ENCODE measurements at regions not wholly inside any gene's neighbourhood (a gene's known extent, or its start where the extent isn't known, plus 50 kb on each side); places are given as distances from the start of the nearest gene placed in this dataset.
A peak's percentile ranks its signal among the peaks of the same experiment; 100 is the strongest.

DNA sequence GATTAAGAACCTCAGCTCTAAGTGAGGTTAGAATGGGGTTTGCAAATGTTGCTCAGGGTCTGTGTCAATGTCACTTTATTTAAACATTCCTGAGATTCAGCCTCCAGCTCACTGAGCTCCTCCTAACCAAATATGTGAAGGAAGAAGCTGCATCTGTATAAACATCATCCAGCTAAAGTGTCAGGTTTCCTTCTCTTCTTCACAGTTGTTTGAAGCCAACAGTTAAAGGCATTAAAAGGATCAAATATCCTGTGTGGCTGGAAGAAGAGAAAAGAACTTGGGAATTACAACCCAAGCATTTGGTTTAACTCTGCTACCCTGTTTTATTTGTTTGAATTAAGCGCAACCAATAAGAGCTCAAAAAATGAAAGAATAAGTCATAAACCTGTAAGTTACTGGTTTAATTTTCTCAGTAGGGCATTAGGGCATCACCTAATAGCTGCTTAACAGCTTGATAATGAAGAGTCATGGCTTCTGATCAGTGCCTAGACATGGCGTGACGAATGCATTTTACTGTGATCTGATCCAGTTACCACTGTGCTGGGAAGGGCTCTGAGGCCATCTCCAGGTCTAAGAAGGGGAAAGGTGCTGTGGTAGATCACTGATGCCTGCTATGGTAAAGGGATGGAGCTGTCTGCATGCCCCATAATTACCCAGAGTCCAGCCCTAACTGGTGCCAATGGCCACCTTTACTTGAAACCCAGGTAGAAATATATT is 165.7 kb upstream of the TSC22D2 start:
- BruUV-seq (replicated peaks): no TSS peak
- Histone ChIP-seq H3K9me3 (ENCODE audit: low read depth, low read length, poor library complexity, severe bottlenecking) (no peaks in the 10 kb centered on the region), H3K27ac (ENCODE audit: low read depth, low read length, poor library complexity, severe bottlenecking) (no peak overlapping the region), H3K36me3 (ENCODE audit: insufficient read depth, low read length, poor library complexity, severe bottlenecking) (no peaks in the 10 kb centered on the region), H3K27me3 (replicated peaks; ENCODE audit: insufficient read depth, low read depth, low read length, poor library complexity) (no peaks in the 10 kb centered on the region), H3K4me3 (ENCODE audit: low read depth, low read length, poor library complexity, severe bottlenecking) (no peak overlapping the region), H3K4me1 (ENCODE audit: insufficient read depth, low read length, poor library complexity, severe bottlenecking) (peaks cover 13% of the 10 kb centered on the region)
- TF ChIP-seq EZH2 (IDR thresholded peaks at IDR 0.05; ENCODE audit: borderline replicate concordance, low read depth, low read length, poor library complexity, severe bottlenecking): no peak
- TF ChIP-seq, protein P1, sequence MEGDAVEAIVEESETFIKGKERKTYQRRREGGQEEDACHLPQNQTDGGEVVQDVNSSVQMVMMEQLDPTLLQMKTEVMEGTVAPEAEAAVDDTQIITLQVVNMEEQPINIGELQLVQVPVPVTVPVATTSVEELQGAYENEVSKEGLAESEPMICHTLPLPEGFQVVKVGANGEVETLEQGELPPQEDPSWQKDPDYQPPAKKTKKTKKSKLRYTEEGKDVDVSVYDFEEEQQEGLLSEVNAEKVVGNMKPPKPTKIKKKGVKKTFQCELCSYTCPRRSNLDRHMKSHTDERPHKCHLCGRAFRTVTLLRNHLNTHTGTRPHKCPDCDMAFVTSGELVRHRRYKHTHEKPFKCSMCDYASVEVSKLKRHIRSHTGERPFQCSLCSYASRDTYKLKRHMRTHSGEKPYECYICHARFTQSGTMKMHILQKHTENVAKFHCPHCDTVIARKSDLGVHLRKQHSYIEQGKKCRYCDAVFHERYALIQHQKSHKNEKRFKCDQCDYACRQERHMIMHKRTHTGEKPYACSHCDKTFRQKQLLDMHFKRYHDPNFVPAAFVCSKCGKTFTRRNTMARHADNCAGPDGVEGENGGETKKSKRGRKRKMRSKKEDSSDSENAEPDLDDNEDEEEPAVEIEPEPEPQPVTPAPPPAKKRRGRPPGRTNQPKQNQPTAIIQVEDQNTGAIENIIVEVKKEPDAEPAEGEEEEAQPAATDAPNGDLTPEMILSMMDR (conservative IDR thresholded peaks at IDR 0.05; ENCODE audit: low read depth, low read length): no peak
- POLR2A ChIA-PET (ENCODE audit: low non-redundant PET): no interaction called here
- CTCF ChIA-PET: interaction anchor here (0.6 kb wide), 1 partner anchor 251 kb away, joined by 4 read pairs; no protein-coding TSS in a partner anchor
- intact Hi-C loops (cut with micrococcal nuclease; ENCODE audit: unreplicated experiment): loop anchor here (5.0 kb wide), 1 partner anchor 170 kb away; no protein-coding TSS in a partner anchor
- peak; percentile 47 for DNase-seq (ENCODE audit: low spot score)

GRCh38 chr3:150240891-150241290 is 167.2 kb upstream of the TSC22D2 start:
- peaks cover 22% of the 10 kb centered on the region for H3K4me1 ChIP-seq (ENCODE audit: insufficient read depth, low read length, poor library complexity, severe bottlenecking)
- H3K4me3 ChIP-seq (ENCODE audit: low read depth, low read length, poor library complexity, severe bottlenecking): no peak overlapping the region
- no peaks in the 10 kb centered on the region for H3K27me3 ChIP-seq (replicated peaks; ENCODE audit: insufficient read depth, low read depth, low read length, poor library complexity)
- intact Hi-C loops (cut with micrococcal nuclease; ENCODE audit: unreplicated experiment): loop anchor here (5.0 kb wide), 1 partner anchor 171 kb away; no protein-coding TSS in a partner anchor
- H3K27ac ChIP-seq (ENCODE audit: low read depth, low read length, poor library complexity, severe bottlenecking): no peak overlapping the region
- TF ChIP-seq, protein P1 (conservative IDR thresholded peaks at IDR 0.05; ENCODE audit: low read depth, low read length): no peak
- TF ChIP-seq EZH2 (IDR thresholded peaks at IDR 0.05; ENCODE audit: borderline replicate concordance, low read depth, low read length, poor library complexity, severe bottlenecking): no peak
- H3K9me3 ChIP-seq (ENCODE audit: low read depth, low read length, poor library complexity, severe bottlenecking): no peaks in the 10 kb centered on the region
- POLR2A ChIA-PET (ENCODE audit: low non-redundant PET): no interaction called here
- no peaks in the 10 kb centered on the region for H3K36me3 ChIP-seq (ENCODE audit: insufficient read depth, low read length, poor library complexity, severe bottlenecking)
- CTCF ChIA-PET: no interaction called here
- no TSS peak for BruUV-seq (replicated peaks)
- no peak for DNase-seq (ENCODE audit: low spot score)

- ChIA-PET POLR2A (ENCODE audit: low non-redundant PET) (no interaction called here), CTCF (interaction anchor here (0.7 to 1.0 kb wide), 2 partner anchors 252 to 256 kb away, joined by 4 to 5 read pairs; no protein-coding TSS in a partner anchor)
- peaks cover 22% of the 10 kb centered on the region for H3K4me1 ChIP-seq (ENCODE audit: insufficient read depth, low read length, poor library complexity, severe bottlenecking)
- no peaks in the 10 kb centered on the region for H3K36me3 ChIP-seq (ENCODE audit: insufficient read depth, low read length, poor library complexity, severe bottlenecking)
- H3K27ac ChIP-seq (ENCODE audit: low read depth, low read length, poor library complexity, severe bottlenecking): no peak overlapping the region
- no TSS peak for BruUV-seq (replicated peaks)
- no peak overlapping the region for H3K4me3 ChIP-seq (ENCODE audit: low read depth, low read length, poor library complexity, severe bottlenecking)
- no peaks in the 10 kb centered on the region for H3K9me3 ChIP-seq (ENCODE audit: low read depth, low read length, poor library complexity, severe bottlenecking)
- H3K27me3 ChIP-seq (replicated peaks; ENCODE audit: insufficient read depth, low read depth, low read length, poor library complexity): no peaks in the 10 kb centered on the region
- DNase-seq (ENCODE audit: low spot score): no peak
- TF ChIP-seq, protein P1 (conservative IDR thresholded peaks at IDR 0.05; ENCODE audit: low read depth, low read length): no peak
- no peak for TF ChIP-seq EZH2 (IDR thresholded peaks at IDR 0.05; ENCODE audit: borderline replicate concordance, low read depth, low read length, poor library complexity, severe bottlenecking)
- intact Hi-C loops (cut with micrococcal nuclease; ENCODE audit: unreplicated experiment): loop anchor here (5.0 kb wide), 1 partner anchor 173 kb away; no protein-coding TSS in a partner anchor
Observed at GRCh38 chr3:150239766-150240165, 168.3 kb upstream of the TSC22D2 start.
